Gastrocnemius medialis (tissue), 4 donors: ENCODE measurements at regions not wholly inside any gene's neighbourhood (a gene's known extent, or its start where the extent isn't known, plus 50 kb on each side); places are given as distances from the start of the nearest gene placed in this dataset.

Experiments
- ATAC-seq, 2 donors: fragments of 150-250 bp; one replicate each; pipeline ENCODE4 v1.9.1; 2016
- DNase-seq, 2 donors: peaks; one replicate each; pipeline ENCODE4 v3.0.0-alpha.2; 2019
- H3K27ac ChIP-seq, 4 donors: fragments of 200-600 bp; sonication (generic); 1 replicate in 1 of 4; 2 replicates in 3 of 4; pipeline ENCODE4 v1.5.1; 2016 to 2018; ENCODE audit warnings: mild to moderate bottlenecking in 2 of 4, moderate library complexity in 1 of 4
- H3K27me3 ChIP-seq, 3 donors: fragments of 200-600 bp; sonication (generic) in 2 of 3; 1 replicate in 1 of 3; 2 replicates in 2 of 3; pipeline versions ENCODE4 v1.5.1 to v1.6.0; 2016 to 2019; ENCODE audit warnings: mild to moderate bottlenecking in 1 of 3, moderate library complexity in 1 of 3
- H3K36me3 ChIP-seq, 2 donors: fragments of 200-600 bp; sonication (generic) in 1 of 2; one replicate each; pipeline ENCODE4 v1.5.1; 2017 to 2018
- H3K4me1 ChIP-seq, 2 donors: fragments of 200-600 bp; sonication (generic) in 1 of 2; one replicate each; pipeline ENCODE4 v1.5.1; 2016 to 2017; ENCODE audit warnings: mild to moderate bottlenecking in 2 of 2
- H3K4me3 ChIP-seq, 4 donors: fragments of 200-600 bp; sonication (generic) in 3 of 4; 1 replicate in 1 of 4; 2 replicates in 3 of 4; pipeline ENCODE4 v1.5.1; 2016 to 2019; ENCODE audit warnings: mild to moderate bottlenecking in 2 of 4
- H3K9me3 ChIP-seq, 3 donors: fragments of 200-600 bp; sonication (generic) in 2 of 3; 1 replicate in 1 of 3; 2 replicates in 2 of 3; pipeline ENCODE4 v1.5.1; 2016 to 2019
- CTCF ChIP-seq, 5 experiments: fragments of 450-650 bp in 3 of 5; fragments of 200-600 bp in 2 of 5; sonication (generic) in 2 of 5; IDR thresholded peaks in 4 of 5; conservative IDR thresholded peaks in 1 of 5; 1 replicate in 4 of 5; 2 replicates in 1 of 5; pipeline ENCODE4 v1.5.1; 2016 to 2019; ENCODE audit warnings: antibody characterized with exemption in 5 of 5, mild to moderate bottlenecking in 3 of 5, moderate library complexity in 3 of 5
- POLR2A ChIP-seq, 2 donors: fragments of 450-650 bp; IDR thresholded peaks; one replicate each; pipeline ENCODE4 v1.6.1; 2017; ENCODE audit warnings: antibody characterized with exemption in 2 of 2, mild to moderate bottlenecking in 2 of 2, moderate library complexity in 2 of 2
- in situ Hi-C, 4 donors: fragments of 200-750 bp; cut with MboI; loops; one replicate each; pipeline versions ENCODE4 v1.15.0 to v1.8.0; 2017; ENCODE audit warnings: low sequenced_read_pairs in 4 of 4
- intact Hi-C: fragments of 100-400 bp; cut with DNase I; formaldehyde crosslinking; loops from one replicate; pipeline ENCODE4 v1.15.1; 2023; ENCODE audit warnings: low total_unique reads

GRCh38 chr13:67439365-67439764, 209.2 kb upstream of the PCDH9 start:
- in situ Hi-C loops, result no loop called here
- intact Hi-C loops, result no loop called here
- no peak for TF ChIP-seq CTCF (IDR thresholded peaks at IDR 0.05 in 4 of 5, conservative IDR thresholded peaks at IDR 0.05 in 1 of 5)
- TF ChIP-seq POLR2A (IDR thresholded peaks at IDR 0.05), result no peak
- no peak for ATAC-seq
- Histone ChIP-seq H3K4me1 (no peaks in the 10 kb centered on the region), H3K27me3 (no peaks in the 10 kb centered on the region), H3K27ac (no peak overlapping the region), H3K36me3 (no peaks in the 10 kb centered on the region), H3K4me3 (no peak overlapping the region), H3K9me3 (no peaks in the 10 kb centered on the region)
- DNase-seq, result no peak

- in situ Hi-C loops (no loop called here), intact Hi-C loops (no loop called here)
- Histone ChIP-seq H3K9me3 (no peaks in the 10 kb centered on the region), H3K4me3 (no peak overlapping the region), H3K27ac (no peak overlapping the region), H3K27me3 (no peaks in the 10 kb centered on the region), H3K4me1 (no peaks in the 10 kb centered on the region), H3K36me3 (no peaks in the 10 kb centered on the region)
- DNase-seq, result no peak
- TF ChIP-seq POLR2A (IDR thresholded peaks at IDR 0.05) (no peak), CTCF (IDR thresholded peaks at IDR 0.05 in 4 of 5, conservative IDR thresholded peaks at IDR 0.05 in 1 of 5) (no peak)
- no peak for ATAC-seq
Measured at GRCh38 chr13:67438465-67438864, 208.3 kb upstream of the PCDH9 start.

- ATAC-seq, result no peak
Measured at GRCh38 chr13:67437244-67437643, 207.1 kb upstream of the PCDH9 start.

GRCh38 chr13:67421475-67421874, 191.3 kb upstream of the PCDH9 start:
- H3K27me3 ChIP-seq, result no peaks in the 10 kb centered on the region
- no peaks in the 10 kb centered on the region for H3K9me3 ChIP-seq
- H3K4me1 ChIP-seq, result no peaks in the 10 kb centered on the region
- intact Hi-C loops (no loop called here), in situ Hi-C loops (no loop called here)
- no peak overlapping the region for H3K27ac ChIP-seq
- no peak overlapping the region for H3K4me3 ChIP-seq
- no peaks in the 10 kb centered on the region for H3K36me3 ChIP-seq
- no peak for ATAC-seq
- no peak for DNase-seq
- no peak for TF ChIP-seq POLR2A (IDR thresholded peaks at IDR 0.05)
- no peak for TF ChIP-seq CTCF (IDR thresholded peaks at IDR 0.05 in 4 of 5, conservative IDR thresholded peaks at IDR 0.05 in 1 of 5)

More at GRCh38 chr13:67437244-67437643, 207.1 kb upstream of the PCDH9 start:
- no peak for TF ChIP-seq POLR2A (IDR thresholded peaks at IDR 0.05)
- TF ChIP-seq CTCF (IDR thresholded peaks at IDR 0.05 in 4 of 5, conservative IDR thresholded peaks at IDR 0.05 in 1 of 5), result no peak
- no peaks in the 10 kb centered on the region for H3K27me3 ChIP-seq
- DNase-seq, result no peak
- intact Hi-C loops, result no loop called here
- no peak overlapping the region for H3K4me3 ChIP-seq
- H3K27ac ChIP-seq, result no peak overlapping the region
- H3K36me3 ChIP-seq, result no peaks in the 10 kb centered on the region
- in situ Hi-C loops, result no loop called here
- H3K9me3 ChIP-seq, result no peaks in the 10 kb centered on the region
- no peaks in the 10 kb centered on the region for H3K4me1 ChIP-seq
